Coronary artery (tissue), 2 donors: ENCODE measurements at regions not wholly inside any gene's neighbourhood (a gene's known extent, or its start where the extent isn't known, plus 50 kb on each side); places are given as distances from the start of the nearest gene placed in this dataset.

ENCODE experiments used
- DNase-seq: peaks from one replicate; pipeline ENCODE4 v3.0.0-alpha.2; 2017; ENCODE audit warnings: low spot score
- H3K27ac ChIP-seq, 2 donors: fragments of 200-600 bp; sonication (generic); one replicate each; pipeline ENCODE4 v1.5.1; 2016 to 2019
- H3K4me3 ChIP-seq: fragments of 200-600 bp; sonication (generic); 2 replicates; pipeline ENCODE4 v1.5.1; 2016; ENCODE audit warnings: mild to moderate bottlenecking, moderate library complexity
- CTCF ChIP-seq: fragments of 200-600 bp; sonication (generic); IDR thresholded peaks from one replicate; pipeline ENCODE4 v1.5.1; 2019; ENCODE audit warnings: antibody characterized with exemption

- DNase-seq = no peak
- Histone ChIP-seq H3K4me3 (no peak overlapping the region), H3K27ac (no peak overlapping the region)
- no peak for TF ChIP-seq CTCF
Measured at GRCh38 chr4:136443006-136443405, 1089.3 kb downstream of the PCDH18 start.

GRCh38 chr4:136442447-136442846 is 1089.8 kb downstream of the PCDH18 start:
- H3K27ac ChIP-seq = no peak overlapping the region
- DNase-seq = no peak
- H3K4me3 ChIP-seq = no peak overlapping the region

GRCh38 chr4:136441629-136442282 is 1090.5 kb downstream of the PCDH18 start:
- TF ChIP-seq CTCF = no peak
- no peak for DNase-seq
- Histone ChIP-seq H3K27ac (no peak overlapping the region), H3K4me3 (no peak overlapping the region)

More at GRCh38 chr4:136442447-136442846, 1089.8 kb downstream of the PCDH18 start:
- TF ChIP-seq CTCF = no peak

- Histone ChIP-seq H3K27ac (no peak overlapping the region), H3K4me3 (no peak overlapping the region)
- TF ChIP-seq CTCF = no peak
- DNase-seq = no peak
Measured at GRCh38 chr4:136438645-136439044, 1093.6 kb downstream of the PCDH18 start.

DNA sequence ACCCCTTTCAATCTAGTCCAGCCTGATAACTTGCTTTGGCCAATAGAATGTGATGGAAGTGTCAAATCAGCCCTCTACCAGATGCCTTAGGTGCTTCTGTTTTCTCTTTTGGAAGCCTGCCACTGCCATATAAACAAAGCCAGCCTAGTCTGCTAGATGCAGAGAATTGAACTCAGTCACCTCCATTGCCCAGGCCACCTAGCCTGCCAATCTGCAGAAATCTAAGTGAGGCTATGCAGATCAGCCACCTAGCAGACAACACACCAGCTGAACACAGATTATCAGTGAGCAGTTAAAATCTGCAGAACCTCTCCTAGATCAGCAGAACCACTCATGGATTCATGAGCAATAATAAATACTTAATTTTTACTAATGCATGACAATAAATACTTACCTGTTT is 1108.2 kb downstream of the PCDH18 start:
- H3K27ac ChIP-seq = no peak overlapping the region
- TF ChIP-seq CTCF = no peak
- no peak for DNase-seq
- no peak overlapping the region for H3K4me3 ChIP-seq

DNA sequence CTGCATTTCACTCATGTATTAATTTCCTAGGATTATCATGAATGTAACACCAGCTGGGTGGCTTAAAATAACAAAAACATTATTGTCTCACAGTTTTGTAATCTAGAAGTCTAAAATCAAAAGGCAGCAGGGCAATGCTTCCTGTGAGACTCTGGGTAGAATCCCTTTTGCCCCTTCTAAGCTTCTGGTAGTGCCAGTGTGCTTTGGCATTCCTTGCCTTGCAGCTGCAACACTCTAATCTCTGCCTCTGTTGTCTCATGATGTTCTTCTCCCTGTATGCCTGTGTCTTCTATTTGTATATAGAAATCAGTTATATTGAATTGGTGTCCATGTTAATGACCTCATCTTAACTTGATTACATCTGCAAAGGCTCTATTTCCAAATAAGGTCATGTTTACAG is 1117.3 kb downstream of the PCDH18 start:
- Histone ChIP-seq H3K27ac (no peak overlapping the region), H3K4me3 (no peak overlapping the region)
- no peak for TF ChIP-seq CTCF
- no peak for DNase-seq

- DNase-seq = no peak
- H3K27ac ChIP-seq = no peak overlapping the region
- TF ChIP-seq CTCF = no peak
- H3K4me3 ChIP-seq = no peak overlapping the region
Measured at GRCh38 chr4:136412708-136413107, 1119.6 kb downstream of the PCDH18 start.
